SIG-M5 (cell line): ENCODE measurements at regions not wholly inside any gene's neighbourhood (a gene's known extent, or its start where the extent isn't known, plus 50 kb on each side); places are given as distances from the start of the nearest gene placed in this dataset.
"Not testable (repeated sequence)": the region's sequence is repeated elsewhere in the genome, so short reads cannot be mapped to it uniquely, and the experiment has no call there.

Experiments used
- DNase-seq: peaks from one replicate; lab custom pipeline; 2025; lab: John Stamatoyannopoulos, UW

DNA sequence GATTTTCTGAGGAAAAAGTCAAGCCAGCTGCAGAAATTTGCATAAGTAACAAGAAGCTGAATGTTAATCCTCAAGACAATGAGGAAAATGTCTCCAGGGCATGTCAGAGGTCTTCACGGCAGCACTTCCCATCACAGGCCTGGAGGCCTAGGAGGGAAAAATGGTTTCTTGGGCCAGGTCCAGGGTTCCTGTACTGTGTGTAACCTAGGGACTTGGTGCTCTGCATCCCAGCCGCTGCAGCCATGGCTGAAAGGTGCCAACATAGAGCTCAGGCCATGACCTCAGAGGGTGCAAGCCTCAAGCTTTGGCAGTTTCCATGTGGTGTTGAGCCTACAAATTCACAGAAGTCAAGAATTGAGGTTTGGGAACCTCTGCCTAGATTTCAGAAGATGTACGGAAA, 144.1 kb downstream of the AKR1D1 start:
- not testable (repeated sequence) for DNase-seq

- not testable (repeated sequence) for DNase-seq
These were observed 145.1 kb downstream of the AKR1D1 start for GRCh38 chr7:138221388-138221787.

- DNase-seq, result no peak
These were observed 147.2 kb downstream of the AKR1D1 start for GRCh38 chr7:138223402-138223879.

- DNase-seq, result no peak
These were observed 149.8 kb downstream of the AKR1D1 start for GRCh38 chr7:138226001-138226476.

GRCh38 chr7:138226745-138227279, 150.6 kb downstream of the AKR1D1 start:
- no peak for DNase-seq

GRCh38 chr7:138228119-138228518, 151.9 kb downstream of the AKR1D1 start:
- no peak for DNase-seq

DNA sequence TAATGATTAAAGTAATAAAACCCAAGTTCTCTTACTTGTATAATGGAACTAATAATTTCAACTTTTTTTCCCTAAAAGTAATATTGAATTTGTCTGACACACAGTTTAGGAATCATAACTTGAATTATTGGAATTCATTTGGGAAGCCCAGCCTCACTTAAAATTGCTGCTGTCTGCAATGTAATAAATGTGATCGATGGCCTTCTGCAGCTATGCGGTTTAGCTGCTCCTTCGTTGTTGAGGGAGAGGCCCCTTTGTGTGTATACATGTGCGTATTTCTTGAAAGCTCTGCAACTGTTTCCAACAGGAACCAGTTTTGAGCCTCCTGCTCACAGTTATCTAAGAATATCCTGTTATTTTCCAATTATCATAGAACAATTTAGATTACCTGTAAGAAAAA, 152.5 kb downstream of the AKR1D1 start:
- no peak for DNase-seq

DNA sequence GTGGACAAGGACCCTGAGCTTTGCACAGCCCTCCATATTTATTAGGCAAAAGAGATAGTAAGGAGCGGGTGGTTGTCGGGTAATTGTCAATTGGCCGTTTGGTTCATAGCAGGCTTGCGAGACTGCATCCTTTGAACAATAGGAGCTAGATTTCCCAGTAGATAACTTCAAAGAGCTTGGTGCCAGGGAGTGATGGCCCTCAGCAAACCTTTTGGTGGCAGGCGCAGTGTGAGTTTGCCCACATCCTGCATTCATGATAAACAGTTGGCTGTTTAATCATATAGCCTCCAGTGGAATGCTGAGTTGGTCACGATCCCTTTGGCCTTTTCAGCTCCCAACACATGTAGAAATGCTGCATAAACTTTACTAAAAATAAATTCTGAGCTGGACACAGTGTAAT, 156.9 kb downstream of the AKR1D1 start:
- no peak for DNase-seq

DNA sequence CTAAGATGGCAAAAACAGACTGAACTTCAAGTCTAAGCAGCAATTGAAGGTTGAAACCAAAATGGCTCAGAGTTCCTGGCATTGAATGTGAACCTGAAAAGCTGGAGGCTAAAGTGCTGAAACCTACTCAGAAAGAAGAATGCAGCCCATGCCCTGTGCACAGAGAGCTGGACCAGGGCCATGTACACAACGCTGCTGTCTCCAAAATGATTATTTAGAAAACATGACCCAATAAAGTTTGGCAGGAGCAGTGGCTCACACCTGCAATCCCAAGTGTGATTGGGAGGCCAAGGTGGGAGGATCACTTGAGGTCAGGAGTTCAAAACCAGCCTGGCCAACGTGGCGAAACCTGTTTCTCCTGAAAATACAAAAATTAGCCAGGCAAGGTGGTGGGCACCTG, 158.9 kb downstream of the AKR1D1 start:
- no peak for DNase-seq

- DNase-seq, result no peak
These were observed 161.7 kb downstream of the AKR1D1 start for GRCh38 chr7:138237995-138238394.

DNA sequence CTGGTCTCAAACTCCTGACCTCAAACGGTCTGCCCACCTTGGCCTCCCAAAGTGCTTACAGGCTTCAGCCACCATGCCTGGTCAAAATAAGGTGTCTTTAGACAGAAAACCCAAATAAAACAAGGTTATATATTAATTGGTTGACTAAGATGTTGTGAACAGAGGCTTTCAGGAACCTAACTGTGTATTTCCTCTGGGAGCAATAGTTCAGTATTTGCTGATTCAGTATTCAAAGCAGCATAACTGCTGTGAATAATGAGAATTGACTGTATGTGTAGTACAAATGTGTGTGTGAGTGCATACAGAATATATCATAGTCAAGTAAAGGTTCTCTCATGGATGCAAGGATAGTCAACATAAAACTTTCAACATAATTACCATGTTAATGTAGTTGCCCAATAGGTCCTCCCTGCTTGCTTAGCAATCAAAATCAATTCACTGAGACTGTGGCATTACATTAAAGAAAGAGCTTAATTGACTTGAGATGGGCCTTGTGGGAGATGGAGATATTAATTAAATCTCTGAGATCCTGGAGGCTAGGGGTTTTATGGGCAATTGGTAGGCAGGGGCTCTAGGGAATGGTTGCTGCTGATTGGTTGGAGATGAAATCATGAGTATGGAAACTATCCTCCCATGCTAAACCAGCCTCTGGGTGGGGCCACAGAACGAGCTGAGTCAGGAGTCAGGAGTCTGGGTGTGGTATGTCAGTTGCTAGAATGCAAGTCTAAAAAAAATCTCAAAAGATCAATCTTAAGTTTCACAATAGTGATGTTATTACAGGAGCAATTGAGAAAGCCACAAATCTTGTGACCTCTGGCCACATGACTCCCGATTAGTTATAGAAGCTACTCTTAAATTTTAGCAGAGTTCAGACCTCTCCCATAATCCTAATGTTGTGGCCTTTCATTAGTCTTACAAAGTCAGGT, 162.7 kb downstream of the AKR1D1 start:
- DNase-seq, result no peak

- DNase-seq, result no peak
These were observed 167.2 kb downstream of the AKR1D1 start for GRCh38 chr7:138243430-138243829.

- DNase-seq, result no peak
These were observed 167.6 kb downstream of the AKR1D1 start for GRCh38 chr7:138243836-138244235.

GRCh38 chr7:138244606-138245005, 168.3 kb downstream of the AKR1D1 start:
- DNase-seq, result no peak

DNA sequence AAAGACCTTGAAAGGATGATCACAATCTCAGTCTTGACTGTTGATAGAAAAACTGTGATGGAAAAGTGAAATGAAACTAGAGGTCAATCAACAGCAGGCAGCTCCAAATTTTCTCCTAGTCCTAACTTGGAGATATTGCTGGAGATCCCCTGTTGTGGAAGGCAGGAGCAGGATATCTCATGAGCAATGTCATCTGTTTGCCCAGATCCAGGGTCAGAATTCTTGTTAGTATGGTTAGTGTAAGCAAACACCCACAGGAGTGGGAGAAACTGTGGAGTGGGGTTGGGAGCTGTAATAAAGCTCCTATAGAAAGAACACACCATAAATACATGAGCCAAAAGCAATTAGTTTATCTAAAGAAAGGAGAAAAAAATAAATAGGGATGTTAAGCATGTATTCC, 169.0 kb downstream of the AKR1D1 start:
- DNase-seq, result no peak

DNA sequence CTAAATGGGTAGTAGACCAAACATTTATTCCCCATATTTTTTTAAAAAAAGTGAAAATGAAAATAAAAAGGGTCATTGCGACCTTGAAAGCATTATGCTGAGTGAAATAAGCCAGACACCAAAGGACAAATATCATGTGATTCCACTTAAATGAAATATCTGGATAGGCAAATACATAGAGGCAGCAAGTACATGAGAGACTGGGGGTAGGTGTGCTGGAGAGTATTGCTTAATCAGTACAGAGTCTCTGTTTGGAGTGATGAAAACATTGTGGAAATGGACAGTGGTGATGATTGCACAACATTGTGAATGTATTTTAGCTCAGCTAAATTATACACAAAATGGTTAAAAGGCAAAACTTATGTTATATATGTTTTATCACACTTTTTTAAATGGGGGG, 169.4 kb downstream of the AKR1D1 start:
- no peak for DNase-seq

- DNase-seq, result no peak
These were observed 170.2 kb downstream of the AKR1D1 start for GRCh38 chr7:138246428-138246827.

DNA sequence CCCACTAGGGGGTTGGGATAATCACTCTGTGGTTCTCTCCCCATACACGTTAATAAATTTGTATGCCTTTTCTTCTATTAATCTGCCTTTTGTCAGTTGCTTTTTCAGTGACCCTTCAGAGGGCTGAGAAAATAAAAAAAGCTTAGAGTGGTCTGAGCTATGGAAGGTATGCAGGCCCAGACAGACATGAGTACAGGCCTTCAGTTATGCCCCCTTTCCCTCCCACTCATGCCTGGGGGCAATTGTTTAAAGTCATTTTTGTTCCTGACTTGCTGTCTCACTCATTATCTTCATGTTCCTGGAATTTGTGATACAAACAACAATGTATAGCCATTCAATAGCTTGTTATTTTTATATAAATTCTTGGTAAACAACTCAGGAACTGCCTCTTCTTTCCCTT, 170.8 kb downstream of the AKR1D1 start:
- no peak for DNase-seq

DNA sequence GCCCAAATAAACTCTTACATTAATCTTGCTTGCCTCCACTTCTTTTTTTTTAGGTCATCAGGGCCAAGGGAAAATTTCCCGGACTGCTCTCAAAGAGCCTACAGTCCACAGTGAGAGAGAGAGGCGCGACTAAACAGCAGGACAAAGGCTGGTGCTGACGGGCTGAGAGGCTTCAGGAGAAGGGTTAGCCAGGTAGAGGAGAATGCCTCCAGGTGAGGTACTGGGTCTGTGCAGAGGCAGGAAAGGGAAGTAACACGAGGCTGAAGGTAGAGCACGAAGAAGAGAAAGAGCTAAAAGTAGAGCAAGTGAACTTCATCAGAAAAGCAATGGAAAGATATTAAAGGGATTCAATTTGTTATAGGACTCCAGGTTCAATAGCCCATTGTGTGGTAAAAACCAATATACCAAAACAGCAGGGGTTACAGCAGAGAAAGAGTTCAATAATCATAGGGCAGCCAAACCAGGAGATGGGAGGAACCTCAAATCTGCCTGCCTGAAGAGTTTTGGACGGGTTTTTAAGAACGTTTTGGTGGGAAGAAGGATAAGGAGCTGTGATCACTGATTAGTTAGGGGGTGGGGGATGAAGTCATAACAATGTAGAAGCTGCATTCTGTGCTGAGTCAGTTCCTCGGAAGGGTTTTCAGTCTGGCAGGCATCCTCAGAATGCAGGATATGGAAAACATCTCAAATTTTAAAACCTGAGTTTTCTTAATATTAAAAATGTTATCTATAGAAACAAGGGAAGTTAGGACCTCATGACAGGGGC, 171.5 kb downstream of the AKR1D1 start:
- no peak for DNase-seq

DNA sequence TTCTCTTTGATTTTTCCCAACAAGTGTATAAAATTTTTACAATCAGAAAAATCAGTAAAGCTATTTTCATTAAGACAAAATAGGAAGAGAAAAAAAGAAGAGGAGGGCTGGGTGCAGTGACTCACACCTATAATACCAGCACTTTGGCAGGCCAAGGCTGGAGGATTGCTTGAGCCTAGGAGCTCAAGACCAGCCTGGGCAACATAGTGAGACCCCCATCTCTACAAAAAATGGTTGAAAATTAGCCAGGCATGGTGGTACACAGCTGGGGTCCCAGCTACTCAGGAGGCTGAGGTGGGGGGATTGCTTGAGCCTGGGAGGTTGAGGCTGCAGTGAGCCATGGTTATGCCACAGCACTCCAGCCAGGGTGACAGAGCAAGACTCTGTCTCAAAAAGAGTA, 172.3 kb downstream of the AKR1D1 start:
- no peak for DNase-seq

- DNase-seq, result no peak
These were observed 173.7 kb downstream of the AKR1D1 start for GRCh38 chr7:138249975-138250374.

- not testable (repeated sequence) for DNase-seq
These were observed 176.4 kb downstream of the AKR1D1 start for GRCh38 chr7:138252666-138253065.

DNA sequence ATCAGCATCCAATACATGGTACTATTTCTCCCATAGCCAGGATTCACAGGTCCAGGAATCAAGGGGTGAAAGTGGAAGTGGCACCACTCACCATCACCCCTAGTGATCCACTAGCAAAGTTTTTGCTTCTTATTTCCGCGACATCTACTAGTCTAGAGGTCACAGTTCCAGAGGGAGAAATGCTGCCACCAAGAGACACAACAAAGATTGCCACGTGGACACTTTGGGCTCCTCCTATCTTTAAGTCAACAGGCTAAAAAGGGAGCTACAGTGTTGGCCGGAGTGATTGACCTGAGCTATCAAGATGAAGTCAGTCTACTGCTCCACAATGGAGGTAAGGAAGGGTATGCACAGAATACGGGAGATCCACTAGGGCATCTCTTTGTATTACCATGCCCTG, 178.2 kb downstream of the AKR1D1 start:
- no peak for DNase-seq
